GM06990 (cell line): ENCODE measurements at regions not wholly inside any gene's neighbourhood (a gene's known extent, or its start where the extent isn't known, plus 50 kb on each side); places are given as distances from the start of the nearest gene placed in this dataset.
"Not testable (repeated sequence)": the region's sequence is repeated elsewhere in the genome, so short reads cannot be mapped to it uniquely, and the experiment has no call there.

Experiments
- DNase-seq: peaks from one replicate; pipeline ENCODE4 v3.0.0-alpha.2; 2011; ENCODE audit not compliant: insufficient read length; ENCODE audit errors: extremely low read depth
- H3K27me3 ChIP-seq: replicated peaks from 2 replicates; pipeline ENCODE4 v1.6.0; 2011; ENCODE audit warnings: low read length; ENCODE audit not compliant: control insufficient read depth, insufficient read depth
- H3K36me3 ChIP-seq: 2 replicates; pipeline ENCODE4 v1.5.1; 2011; ENCODE audit warnings: low read length; ENCODE audit not compliant: control insufficient read depth, insufficient read depth
- H3K4me3 ChIP-seq: replicated peaks from 2 replicates; pipeline ENCODE4 v1.5.1; 2011; ENCODE audit warnings: low read depth, mild to moderate bottlenecking, control low read depth, low read length
- TF ChIP-seq, protein P1 (sequence below): IDR thresholded peaks from 2 replicates; pipeline ENCODE4 v1.5.1; 2011; ENCODE audit warnings: low read length, control low read depth, mild to moderate bottlenecking, inconsistent platforms; ENCODE audit not compliant: insufficient read depth, poor library complexity, severe bottlenecking

DNA sequence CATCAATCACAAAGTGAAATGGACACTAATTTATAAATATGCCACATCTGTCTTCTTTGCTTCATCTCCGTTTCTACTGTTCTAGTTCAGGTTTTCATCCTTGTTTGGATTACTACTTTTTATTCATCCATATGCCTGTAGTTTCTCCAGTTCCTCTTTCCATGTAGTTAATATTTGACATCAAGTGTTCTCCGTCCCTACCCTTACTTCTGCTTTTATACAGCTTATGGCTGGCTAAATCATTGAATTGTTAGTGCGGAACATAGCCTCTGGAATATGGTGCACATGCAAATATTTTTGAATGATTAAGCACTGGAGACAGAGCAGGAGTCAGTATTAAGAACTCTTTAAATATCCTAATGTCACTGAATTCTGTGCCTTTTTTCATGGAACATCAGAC lies 230.0 kb upstream of the PPP1R3A start:
- Histone ChIP-seq H3K36me3 (no peaks in the 10 kb centered on the region), H3K4me3 (no peak overlapping the region), H3K27me3 (no peaks in the 10 kb centered on the region)
- TF ChIP-seq, protein P1, sequence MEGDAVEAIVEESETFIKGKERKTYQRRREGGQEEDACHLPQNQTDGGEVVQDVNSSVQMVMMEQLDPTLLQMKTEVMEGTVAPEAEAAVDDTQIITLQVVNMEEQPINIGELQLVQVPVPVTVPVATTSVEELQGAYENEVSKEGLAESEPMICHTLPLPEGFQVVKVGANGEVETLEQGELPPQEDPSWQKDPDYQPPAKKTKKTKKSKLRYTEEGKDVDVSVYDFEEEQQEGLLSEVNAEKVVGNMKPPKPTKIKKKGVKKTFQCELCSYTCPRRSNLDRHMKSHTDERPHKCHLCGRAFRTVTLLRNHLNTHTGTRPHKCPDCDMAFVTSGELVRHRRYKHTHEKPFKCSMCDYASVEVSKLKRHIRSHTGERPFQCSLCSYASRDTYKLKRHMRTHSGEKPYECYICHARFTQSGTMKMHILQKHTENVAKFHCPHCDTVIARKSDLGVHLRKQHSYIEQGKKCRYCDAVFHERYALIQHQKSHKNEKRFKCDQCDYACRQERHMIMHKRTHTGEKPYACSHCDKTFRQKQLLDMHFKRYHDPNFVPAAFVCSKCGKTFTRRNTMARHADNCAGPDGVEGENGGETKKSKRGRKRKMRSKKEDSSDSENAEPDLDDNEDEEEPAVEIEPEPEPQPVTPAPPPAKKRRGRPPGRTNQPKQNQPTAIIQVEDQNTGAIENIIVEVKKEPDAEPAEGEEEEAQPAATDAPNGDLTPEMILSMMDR, result no peak
- DNase-seq, result no peak

DNA sequence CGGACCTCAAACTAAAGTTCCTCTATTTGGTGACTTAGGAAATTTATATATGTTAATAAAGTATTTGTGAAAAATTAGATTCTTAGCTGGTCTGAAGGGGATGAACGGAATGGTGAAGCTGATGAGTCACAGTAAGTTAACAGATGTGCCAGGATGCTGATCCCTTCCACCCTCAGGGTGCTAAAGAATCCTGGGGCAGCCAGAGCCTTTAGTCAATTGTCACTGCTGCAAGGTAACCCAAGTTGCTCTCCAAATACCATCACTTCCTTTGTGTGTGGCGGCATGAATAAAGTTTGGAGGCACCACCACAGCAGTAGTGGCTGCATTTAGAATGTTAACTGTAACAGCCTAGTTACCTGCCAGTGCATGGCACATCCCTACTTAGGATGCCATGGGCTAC lies 222.6 kb upstream of the PPP1R3A start:
- TF ChIP-seq, protein P1, result no peak
- Histone ChIP-seq H3K27me3 (no peaks in the 10 kb centered on the region), H3K4me3 (no peak overlapping the region), H3K36me3 (no peaks in the 10 kb centered on the region)
- DNase-seq, result no peak

DNA sequence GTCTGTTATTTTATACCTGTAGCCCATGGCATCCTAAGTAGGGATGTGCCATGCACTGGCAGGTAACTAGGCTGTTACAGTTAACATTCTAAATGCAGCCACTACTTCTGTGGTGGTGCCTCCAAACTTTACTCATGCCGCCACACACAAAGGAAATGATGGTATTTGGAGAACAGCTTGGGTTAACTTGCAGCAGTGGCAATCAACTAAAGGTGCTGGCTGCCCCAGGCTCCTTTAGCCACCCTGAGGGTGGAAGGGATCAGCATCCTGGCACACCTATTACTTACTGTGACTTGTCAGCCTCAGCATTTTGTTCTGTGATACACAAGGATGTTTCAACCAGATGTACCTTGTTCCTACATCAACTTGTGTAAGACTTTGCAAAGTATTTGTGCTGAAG lies 221.8 kb upstream of the PPP1R3A start:
- no peak overlapping the region for H3K4me3 ChIP-seq
- H3K36me3 ChIP-seq, result no peaks in the 10 kb centered on the region
- DNase-seq, result no peak
- TF ChIP-seq, protein P1, result no peak
- no peaks in the 10 kb centered on the region for H3K27me3 ChIP-seq

DNA sequence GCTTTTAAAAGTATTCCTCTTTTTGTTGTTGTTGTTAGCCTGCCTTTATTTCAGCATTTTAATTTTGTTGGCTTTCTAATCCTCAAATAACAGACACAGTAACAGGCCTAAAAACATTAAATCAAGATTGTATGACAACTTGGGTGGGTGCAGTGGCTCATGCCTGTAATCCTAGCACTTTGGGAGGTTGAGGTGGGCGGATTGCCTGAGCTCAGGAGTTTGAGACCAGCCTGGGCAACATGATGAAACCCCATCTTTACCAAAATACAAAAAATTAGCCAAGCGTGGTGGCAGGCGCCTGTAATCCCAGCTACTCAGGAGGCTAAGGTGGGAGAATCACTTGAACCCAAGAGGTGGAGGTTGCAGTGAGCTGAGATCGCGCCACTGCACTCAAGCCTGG lies 220.9 kb upstream of the PPP1R3A start:
- H3K36me3 ChIP-seq, H3K4me3 ChIP-seq, DNase-seq, H3K27me3 ChIP-seq: not testable (repeated sequence)

DNA sequence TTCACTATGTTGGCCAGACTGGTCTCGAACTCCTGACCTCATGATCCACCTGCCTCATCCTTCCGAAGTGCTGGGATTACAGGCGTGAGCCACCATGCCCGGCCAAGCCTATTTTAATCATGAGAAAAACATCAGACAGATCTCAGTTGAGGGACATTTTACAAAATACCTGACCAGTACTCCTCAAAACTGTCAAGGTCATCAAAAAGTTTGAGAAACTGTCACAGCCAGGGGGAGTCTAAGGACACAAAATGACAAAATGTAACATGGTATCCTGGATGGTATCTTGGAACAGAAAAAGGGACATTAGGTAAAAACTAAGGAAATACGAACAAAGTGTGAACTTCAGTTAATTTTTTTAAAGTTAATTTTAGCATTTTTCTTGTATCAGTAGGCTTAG lies 219.8 kb upstream of the PPP1R3A start:
- TF ChIP-seq, protein P1, result no peak
- Histone ChIP-seq H3K36me3 (no peaks in the 10 kb centered on the region), H3K4me3 (no peak overlapping the region), H3K27me3 (no peaks in the 10 kb centered on the region)
- no peak for DNase-seq

DNA sequence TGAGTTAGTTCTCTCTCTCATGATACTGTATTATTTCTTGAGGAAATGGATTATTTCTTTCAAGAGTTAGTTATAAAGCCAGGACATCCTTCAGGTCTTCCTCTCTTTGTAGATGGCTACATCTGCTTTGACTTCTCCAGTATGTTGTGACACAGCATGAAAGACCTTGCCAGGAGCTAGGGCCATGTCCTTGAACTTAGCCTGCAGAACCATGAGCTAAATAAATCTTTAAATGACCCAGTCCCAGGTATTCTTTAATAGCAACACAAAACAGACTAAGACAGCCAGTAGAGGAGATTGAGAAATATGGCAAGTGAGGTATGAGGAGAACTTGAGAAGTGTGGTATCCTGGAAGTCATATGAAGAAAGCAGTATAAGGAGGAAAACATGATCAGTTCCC lies 214.9 kb upstream of the PPP1R3A start:
- TF ChIP-seq, protein P1, result no peak
- Histone ChIP-seq H3K4me3 (no peak overlapping the region), H3K36me3 (no peaks in the 10 kb centered on the region), H3K27me3 (no peaks in the 10 kb centered on the region)
- no peak for DNase-seq
